IMR-90 (cell line): ENCODE measurements at regions not wholly inside any gene's neighbourhood (a gene's known extent, or its start where the extent isn't known, plus 50 kb on each side); places are given as distances from the start of the nearest gene placed in this dataset.
A peak's percentile ranks its signal among the peaks of the same experiment; 100 is the strongest.

Source experiments
- ATAC-seq: fragments of 200-7000 bp; cut with Tn5 transposase; 2 replicates; pipeline ENCODE4 v1.9.1; 2020; ENCODE audit warnings: low read depth, mild to moderate bottlenecking, moderate library complexity
- BruUV-seq: library from RNA; stranded (reverse); fragments of 400-500 nt; replicated peaks from 2 replicates; lab custom pipeline; 2021; lab: Mats Ljungman, UMichigan
- CTCF ChIA-PET: fragments of 300-600 bp; formaldehyde crosslinking; extraction: SDS; loops from one replicate; lab custom pipeline; 2021; ENCODE audit warnings: antibody characterized with exemption; lab: Yijun Ruan, JAX
- POLR2A ChIA-PET: fragments of 300-600 bp; sonication (Branson Sonifier 250); formaldehyde crosslinking; loops from one replicate; lab custom pipeline; 2022; ENCODE audit warnings: antibody characterized with exemption; ENCODE audit not compliant: unreplicated experiment; lab: Charles Lee
- DNase-seq: peaks from one replicate; pipeline ENCODE4 v3.0.0; 2013
- H2AFZ ChIP-seq: replicated peaks from 2 replicates; pipeline ENCODE3; 2013; ENCODE audit warnings: low read length, mild to moderate bottlenecking; ENCODE audit not compliant: poor library complexity
- H2AK5ac ChIP-seq: 2 replicates; pipeline ENCODE4 v1.6.1; 2013; ENCODE audit warnings: low read depth, low read length, inconsistent platforms
- H2AK9ac ChIP-seq: replicated peaks from 2 replicates; pipeline ENCODE3; 2013; ENCODE audit warnings: mild to moderate bottlenecking, low read depth, low read length, moderate library complexity; ENCODE audit not compliant: poor library complexity
- H2BK120ac ChIP-seq: 2 replicates; pipeline ENCODE4 v1.6.1; 2013; ENCODE audit warnings: low read depth, low read length, inconsistent platforms
- H2BK15ac ChIP-seq: 3 replicates; pipeline ENCODE4 v1.6.1; 2013; ENCODE audit warnings: low read depth, low read length, inconsistent platforms
- H2BK20ac ChIP-seq: 2 replicates; pipeline ENCODE4 v1.6.1; 2013; ENCODE audit warnings: low read depth, mild to moderate bottlenecking, inconsistent platforms, low read length, moderate library complexity
- H2BK5ac ChIP-seq: 2 replicates; pipeline ENCODE4 v1.6.1; 2013; ENCODE audit warnings: mild to moderate bottlenecking, low read depth, low read length, inconsistent platforms; ENCODE audit not compliant: poor library complexity, severe bottlenecking
- H3K14ac ChIP-seq: replicated peaks from 2 replicates; pipeline ENCODE4 v1.6.1; 2013; ENCODE audit warnings: low read depth, low read length, inconsistent platforms
- H3K18ac ChIP-seq: 2 replicates; pipeline ENCODE4 v1.6.1; 2013; ENCODE audit warnings: low read depth, low read length, control low read depth
- H3K23ac ChIP-seq: 2 replicates; pipeline ENCODE4 v1.6.1; 2013; ENCODE audit warnings: low read depth, low read length, inconsistent platforms
- H3K27ac ChIP-seq: 2 replicates; pipeline ENCODE4 v1.5.1; 2013; ENCODE audit warnings: mild to moderate bottlenecking, control low read depth, low read length; ENCODE audit not compliant: insufficient read depth
- H3K27me3 ChIP-seq: 2 replicates; pipeline ENCODE4 v1.6.1; 2013; ENCODE audit warnings: low read length; ENCODE audit not compliant: control insufficient read depth, insufficient read depth
- H3K36me3 ChIP-seq: 2 replicates; pipeline ENCODE4 v1.6.1; 2013; ENCODE audit warnings: low read length, mixed read lengths; ENCODE audit not compliant: control insufficient read depth, insufficient read depth
- H3K4ac ChIP-seq: 2 replicates; pipeline ENCODE4 v1.6.1; 2013; ENCODE audit warnings: low read depth, low read length, inconsistent platforms
- H3K4me1 ChIP-seq: 2 replicates; pipeline ENCODE4 v1.6.1; 2013; ENCODE audit warnings: low read length, mixed read lengths; ENCODE audit not compliant: control insufficient read depth, insufficient read depth
- H3K4me2 ChIP-seq: 2 replicates; pipeline ENCODE4 v1.6.1; 2013; ENCODE audit warnings: low read depth, mild to moderate bottlenecking, control low read depth, low read length, moderate library complexity
- H3K4me3 ChIP-seq: 2 replicates; pipeline ENCODE4 v1.5.1; 2013; ENCODE audit warnings: low read depth, mild to moderate bottlenecking, control low read depth, low read length, moderate library complexity; ENCODE audit not compliant: insufficient read depth
- H3K56ac ChIP-seq: 2 replicates; pipeline ENCODE4 v1.6.1; 2013; ENCODE audit warnings: low read length, inconsistent platforms; ENCODE audit not compliant: insufficient read depth; ENCODE audit errors: extremely low read depth
- H3K79me1 ChIP-seq, 2 experiments: 2 replicates each; pipeline ENCODE4 v1.6.1; 2013; ENCODE audit warnings: low read length in 2 of 2, inconsistent platforms in 1 of 2, low read depth in 1 of 2
- H3K9ac ChIP-seq: 2 replicates; pipeline ENCODE4 v1.6.1; 2013; ENCODE audit warnings: low read depth, low read length, control low read depth
- H3K9me1 ChIP-seq: 2 replicates; pipeline ENCODE4 v1.6.1; 2013; ENCODE audit warnings: low read length, inconsistent platforms; ENCODE audit not compliant: insufficient read depth
- H3K9me3 ChIP-seq: 2 replicates; pipeline ENCODE4 v1.6.1; 2013; ENCODE audit warnings: low read length; ENCODE audit not compliant: control insufficient read depth, insufficient read depth
- H4K20me1 ChIP-seq: 2 replicates; pipeline ENCODE4 v1.6.1; 2013; ENCODE audit warnings: low read length, inconsistent platforms; ENCODE audit not compliant: insufficient read depth
- H4K5ac ChIP-seq: 2 replicates; pipeline ENCODE4 v1.6.1; 2013; ENCODE audit warnings: mild to moderate bottlenecking, low read depth, low read length, control low read depth
- H4K8ac ChIP-seq, 2 experiments: 2 replicates each; pipeline ENCODE4 v1.6.1; 2013; ENCODE audit warnings: low read depth in 2 of 2, low read length in 2 of 2, control low read depth in 1 of 2, inconsistent platforms in 1 of 2
- H4K91ac ChIP-seq: 2 replicates; pipeline ENCODE4 v1.6.1; 2013; ENCODE audit warnings: low read depth, low read length, inconsistent platforms; ENCODE audit not compliant: insufficient read depth
- BHLHE40 ChIP-seq: fragments of 150-350 bp; IDR thresholded peaks from 2 replicates; pipeline ENCODE4 v1.6.1; 2016; ENCODE audit warnings: mild to moderate bottlenecking, low read depth, low read length
- CEBPB ChIP-seq: IDR thresholded peaks from 2 replicates; pipeline ENCODE4 v1.6.1; 2012; ENCODE audit warnings: low read depth, low read length, improper control_type of control experiment
- MAZ ChIP-seq: IDR thresholded peaks from 2 replicates; pipeline ENCODE4 v1.6.1; 2012; ENCODE audit warnings: low read depth, mild to moderate bottlenecking, low read length, improper control_type of control experiment, moderate library complexity, borderline replicate concordance
- NFE2L2 ChIP-seq: fragments of 150-350 bp; IDR thresholded peaks from 2 replicates; pipeline ENCODE4 v1.6.1; 2016; ENCODE audit warnings: low read depth, mild to moderate bottlenecking, low read length
- RAD21 ChIP-seq: IDR thresholded peaks from 2 replicates; pipeline ENCODE4 v1.6.1; 2012; ENCODE audit warnings: low read length, improper control_type of control experiment
- RCOR1 ChIP-seq: IDR thresholded peaks from 2 replicates; pipeline ENCODE4 v1.6.1; 2012; ENCODE audit warnings: mild to moderate bottlenecking, low read length, improper control_type of control experiment; ENCODE audit not compliant: insufficient replicate concordance
- RFX5 ChIP-seq: IDR thresholded peaks from 2 replicates; pipeline ENCODE4 v1.8.0; 2012; ENCODE audit warnings: low read depth, mild to moderate bottlenecking, low read length, moderate library complexity
- USF2 ChIP-seq: fragments of 150-350 bp; IDR thresholded peaks from 2 replicates; pipeline ENCODE4 v1.6.1; 2017; ENCODE audit warnings: mild to moderate bottlenecking, antibody characterized with exemption, low read length, low read depth
- dilution Hi-C: fragments of 300-500 bp; cut with HindIII; formaldehyde crosslinking; loops from one replicate; pipeline ENCODE4 v1.14.3; 2018; ENCODE audit warnings: low sequenced_read_pairs; ENCODE audit not compliant: unreplicated experiment
- in situ Hi-C: fragments of 300-500 bp; cut with MboI; formaldehyde crosslinking; loops from 3 replicates; pipeline ENCODE4 v1.14.3; 2019; ENCODE audit warnings: low sequenced_read_pairs, inconsistent platforms, mixed read lengths
- intact Hi-C: fragments of 100-400 bp; cut with micrococcal nuclease; formaldehyde crosslinking; loops from 2 replicates; pipeline ENCODE4 v1.10.0; 2022
- TF ChIP-seq, protein P1 (sequence below): conservative IDR thresholded peaks from 2 replicates; pipeline ENCODE4 v1.5.1; 2012; ENCODE audit warnings: mild to moderate bottlenecking, low read depth, low read length, improper control_type of control experiment

- Histone ChIP-seq H3K4me1 (peaks cover 3% of the 10 kb centered on the region), H3K79me1 (no peaks in the 10 kb centered on the region), H3K4me2 (no peak overlapping the region), H3K56ac (no peak overlapping the region), H2AK9ac (no peak overlapping the region), H3K4me3 (no peak overlapping the region), H2BK15ac (no peak overlapping the region), H3K23ac (no peak overlapping the region), H3K9me1 (no peaks in the 10 kb centered on the region), H2BK5ac (no peak overlapping the region), H2AK5ac (no peak overlapping the region), H2BK20ac (no peak overlapping the region), H4K5ac (no peak overlapping the region), H3K9me3 (no peaks in the 10 kb centered on the region), H3K4ac (no peak overlapping the region), H2BK120ac (no peak overlapping the region), H4K8ac (no peak overlapping the region), H3K36me3 (no peaks in the 10 kb centered on the region), H3K27ac (no peak overlapping the region), H3K27me3 (no peaks in the 10 kb centered on the region), H3K18ac (peak overlapping the region; percentile 50; the same call in 1 of the 2 replicates), H4K91ac (no peak overlapping the region), H4K20me1 (no peaks in the 10 kb centered on the region), H3K9ac (no peak overlapping the region), H3K14ac (no peak overlapping the region), H2AFZ (no peak overlapping the region)
- no peak for TF ChIP-seq CEBPB
- no peak for TF ChIP-seq RCOR1
- no peak for TF ChIP-seq MAZ
- TF ChIP-seq RFX5: no peak
- TF ChIP-seq NFE2L2: no peak
- TF ChIP-seq USF2: no peak
- TF ChIP-seq BHLHE40: no peak
- TF ChIP-seq, protein P1, sequence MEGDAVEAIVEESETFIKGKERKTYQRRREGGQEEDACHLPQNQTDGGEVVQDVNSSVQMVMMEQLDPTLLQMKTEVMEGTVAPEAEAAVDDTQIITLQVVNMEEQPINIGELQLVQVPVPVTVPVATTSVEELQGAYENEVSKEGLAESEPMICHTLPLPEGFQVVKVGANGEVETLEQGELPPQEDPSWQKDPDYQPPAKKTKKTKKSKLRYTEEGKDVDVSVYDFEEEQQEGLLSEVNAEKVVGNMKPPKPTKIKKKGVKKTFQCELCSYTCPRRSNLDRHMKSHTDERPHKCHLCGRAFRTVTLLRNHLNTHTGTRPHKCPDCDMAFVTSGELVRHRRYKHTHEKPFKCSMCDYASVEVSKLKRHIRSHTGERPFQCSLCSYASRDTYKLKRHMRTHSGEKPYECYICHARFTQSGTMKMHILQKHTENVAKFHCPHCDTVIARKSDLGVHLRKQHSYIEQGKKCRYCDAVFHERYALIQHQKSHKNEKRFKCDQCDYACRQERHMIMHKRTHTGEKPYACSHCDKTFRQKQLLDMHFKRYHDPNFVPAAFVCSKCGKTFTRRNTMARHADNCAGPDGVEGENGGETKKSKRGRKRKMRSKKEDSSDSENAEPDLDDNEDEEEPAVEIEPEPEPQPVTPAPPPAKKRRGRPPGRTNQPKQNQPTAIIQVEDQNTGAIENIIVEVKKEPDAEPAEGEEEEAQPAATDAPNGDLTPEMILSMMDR: no peak
- TF ChIP-seq RAD21: no peak
- intact Hi-C loops (no loop called here), in situ Hi-C loops (no loop called here), dilution Hi-C loops (no loop called here)
- DNase-seq (no peak), ATAC-seq (no peak)
- no TSS peak for BruUV-seq
- ChIA-PET CTCF (no interaction called here), POLR2A (no interaction called here)
Measured at GRCh38 chr2:12071318-12071717, 324.9 kb downstream of the LPIN1 start.
